GM18502 (cell line): ENCODE measurements at regions not wholly inside any gene's neighbourhood (a gene's known extent, or its start where the extent isn't known, plus 50 kb on each side); places are given as distances from the start of the nearest gene placed in this dataset.
"Not testable (repeated sequence)": the region's sequence is repeated elsewhere in the genome, so short reads cannot be mapped to it uniquely, and the experiment has no call there.

Experiments used
- ATAC-seq: cut with Tn5 transposase; IDR thresholded peaks from one replicate; pipeline ENCODE4 v1.9.1; 2021; ENCODE audit warnings: mild to moderate bottlenecking; ENCODE audit not compliant: unreplicated experiment, poor library complexity

DNA sequence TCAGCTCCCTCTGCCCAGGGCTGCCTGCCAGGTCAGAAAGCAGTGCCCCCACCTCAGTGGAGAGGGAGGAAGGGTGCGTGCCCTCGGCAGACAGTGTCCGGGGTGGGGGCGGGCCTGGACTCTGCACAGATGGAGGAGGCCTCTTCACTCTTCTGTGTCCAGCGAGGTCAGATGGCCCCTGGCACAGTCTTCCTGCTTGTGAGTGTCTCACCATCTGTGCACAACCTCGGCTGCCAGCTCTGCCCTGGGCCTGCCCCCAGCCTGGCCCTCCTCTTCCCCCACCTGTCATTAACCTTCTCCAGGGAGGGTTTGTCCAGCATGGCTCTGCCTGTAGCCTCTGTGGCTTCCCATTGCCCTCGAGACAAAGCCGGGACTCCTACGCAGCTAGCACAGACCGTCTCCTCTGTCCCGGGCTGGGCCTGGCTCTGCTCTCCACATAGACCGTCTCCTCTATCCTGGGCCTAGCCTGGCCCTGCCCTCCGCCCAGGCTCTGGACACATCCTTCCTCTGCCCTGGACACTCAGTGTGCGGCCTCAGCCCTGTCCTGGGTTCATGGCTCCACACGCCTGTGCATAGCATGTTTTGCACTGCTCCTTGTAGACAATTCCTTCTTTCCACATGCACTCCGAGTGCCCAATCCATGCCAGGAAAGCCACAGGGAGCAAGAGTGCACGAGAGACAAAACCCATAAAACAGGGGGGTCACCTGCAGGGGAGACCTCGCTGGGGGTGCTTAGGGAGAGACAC is 138.9 kb upstream of the FOXD4L5 start:
- ATAC-seq: not testable (repeated sequence)

DNA sequence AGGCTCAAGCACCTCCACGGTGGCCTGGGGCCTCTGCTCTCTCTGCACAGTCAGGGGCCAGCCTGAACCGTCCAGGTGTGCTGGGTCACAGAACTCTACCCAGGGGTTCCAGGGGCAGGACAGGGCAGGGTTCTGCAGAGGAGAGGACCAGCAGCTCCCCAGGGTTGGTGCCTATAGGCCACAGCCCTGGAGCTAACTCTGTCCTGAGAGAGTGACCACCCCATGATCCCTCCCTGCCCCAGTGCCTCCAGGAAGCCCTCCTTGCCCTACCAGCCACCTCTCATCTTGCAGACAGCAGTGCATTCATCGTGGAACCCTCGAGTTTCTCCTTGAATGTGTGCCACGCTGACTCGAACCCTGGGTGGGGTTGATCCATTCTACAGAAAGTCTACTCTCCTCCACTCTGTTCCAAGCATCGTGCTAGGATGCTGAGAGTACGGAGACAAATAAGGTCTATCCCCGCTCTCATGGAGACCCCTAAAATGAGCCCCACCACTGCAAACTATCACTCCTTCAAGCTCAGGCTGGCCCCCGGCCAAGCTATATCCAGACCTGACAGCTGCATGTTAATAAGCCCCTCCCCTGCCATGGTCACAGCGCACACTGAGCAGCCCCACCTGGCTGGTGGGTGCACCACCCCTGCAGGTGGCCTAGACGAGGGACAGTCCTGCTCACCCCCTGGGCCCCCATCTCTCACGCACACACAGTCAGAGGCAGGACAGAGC is 138.1 kb upstream of the FOXD4L5 start:
- ATAC-seq: not testable (repeated sequence)

DNA sequence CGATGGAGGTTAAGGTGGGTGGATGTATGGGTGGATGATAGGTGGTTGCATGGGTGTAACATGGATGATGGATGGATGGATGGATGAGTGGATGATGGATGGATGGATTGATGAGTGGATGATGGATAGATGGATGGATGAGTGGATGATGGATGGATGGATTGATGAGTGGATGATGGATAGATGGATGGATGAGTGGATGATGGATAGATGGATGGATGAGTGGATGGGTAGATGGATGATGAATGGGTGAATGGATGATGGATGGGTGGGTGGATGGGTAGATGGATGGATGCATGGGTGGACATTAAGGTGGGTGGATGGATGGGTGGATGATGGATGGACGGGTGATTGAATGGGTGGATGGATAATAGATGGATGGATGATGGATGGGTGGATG is 136.5 kb upstream of the FOXD4L5 start:
- ATAC-seq: not testable (repeated sequence)

DNA sequence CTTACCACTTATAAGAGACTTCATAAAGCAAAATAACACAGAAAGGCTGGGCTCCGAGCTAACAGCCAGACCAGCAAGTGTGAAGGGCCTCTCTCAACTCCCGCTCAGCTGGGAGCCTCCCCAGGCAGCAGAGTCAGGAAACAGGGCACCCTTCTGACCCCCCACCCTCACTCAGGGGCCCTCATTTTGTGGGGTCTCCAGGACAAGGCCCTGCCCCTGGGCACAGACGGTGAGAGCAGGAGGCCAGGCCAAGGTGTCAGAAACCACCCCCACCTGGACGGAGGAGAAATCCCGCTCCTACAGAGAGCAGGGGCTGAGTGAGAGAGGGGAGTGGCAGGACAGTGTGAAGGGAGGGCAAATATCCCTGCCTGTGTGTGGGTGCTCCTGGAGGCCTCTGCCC is 135.8 kb upstream of the FOXD4L5 start:
- no peak for ATAC-seq

DNA sequence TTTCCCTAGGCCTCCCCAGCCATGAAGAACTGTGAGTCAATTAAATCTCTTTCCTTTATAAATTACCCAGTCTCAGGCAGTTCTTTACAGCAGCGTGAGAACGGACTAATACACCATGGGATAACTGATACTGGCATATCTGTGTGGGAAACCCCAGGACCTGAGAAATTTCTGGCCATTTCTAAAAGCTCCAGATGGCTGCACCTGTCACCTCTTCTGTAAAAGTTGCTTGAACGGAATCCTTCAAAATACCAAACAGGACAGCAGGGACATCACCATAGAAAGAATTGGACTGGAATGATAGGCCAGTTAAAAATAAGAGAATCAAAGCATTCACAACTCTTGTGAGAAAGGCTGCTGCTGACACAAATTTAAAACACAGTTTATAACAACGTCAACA is 134.0 kb upstream of the FOXD4L5 start:
- ATAC-seq: not testable (repeated sequence)

DNA sequence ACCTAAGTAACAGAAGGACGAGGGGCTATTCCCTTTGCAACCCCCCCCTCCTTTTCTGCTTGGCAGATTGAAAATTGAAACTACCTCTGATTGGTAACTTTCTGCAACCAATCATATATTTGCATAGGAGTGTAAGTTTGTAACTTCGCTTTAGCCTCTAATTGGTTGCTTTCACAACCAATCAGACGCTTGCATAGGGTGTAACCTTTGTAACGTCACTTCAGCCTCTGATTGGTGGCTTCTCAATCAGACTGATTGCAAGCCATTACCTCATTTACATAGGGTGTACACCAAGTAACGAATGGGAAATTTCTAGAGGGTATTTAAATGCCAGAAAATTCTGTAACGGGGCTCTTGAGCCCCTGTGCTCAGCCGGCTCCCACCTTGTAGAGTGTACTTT is 131.9 kb upstream of the FOXD4L5 start:
- not testable (repeated sequence) for ATAC-seq

DNA sequence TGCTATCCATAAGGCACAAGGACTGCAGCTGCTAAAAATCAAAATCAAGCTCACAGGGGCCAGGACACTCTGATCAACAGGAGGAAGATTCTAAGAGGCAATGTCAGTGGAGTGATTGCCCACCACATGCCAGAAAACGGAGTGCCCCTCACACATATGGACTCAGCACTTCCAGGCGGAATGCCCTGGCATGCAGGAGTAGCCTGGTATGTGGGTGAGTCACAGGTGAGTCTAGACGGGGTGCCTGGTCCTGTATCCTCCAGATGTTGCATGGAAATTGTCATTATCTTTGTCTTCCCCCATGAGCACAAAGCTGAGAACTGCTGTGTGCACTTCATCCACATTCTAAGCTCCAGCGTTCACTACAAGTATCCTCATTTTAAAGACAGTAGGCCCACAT is 129.2 kb upstream of the FOXD4L5 start:
- not testable (repeated sequence) for ATAC-seq

DNA sequence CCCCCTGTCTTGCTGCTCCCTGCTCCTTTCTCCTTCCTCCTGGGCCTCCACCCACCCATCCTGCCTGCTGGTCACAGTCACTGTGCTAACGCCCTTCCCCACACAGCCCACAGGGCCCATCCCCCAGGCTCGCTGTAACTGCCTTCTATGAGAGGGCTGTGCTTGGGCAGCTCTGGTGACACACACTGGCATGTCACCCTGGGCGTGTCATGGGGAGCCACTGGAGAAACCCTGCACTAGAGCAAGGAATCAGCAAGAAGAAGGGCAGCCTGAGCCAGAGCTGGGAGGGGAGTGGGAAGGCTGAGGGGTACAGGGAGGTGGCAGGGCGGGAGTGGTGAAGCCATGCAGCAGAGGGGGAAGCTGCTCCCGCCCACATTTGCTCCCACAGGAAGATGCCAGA is 128.4 kb upstream of the FOXD4L5 start:
- ATAC-seq: not testable (repeated sequence)

DNA sequence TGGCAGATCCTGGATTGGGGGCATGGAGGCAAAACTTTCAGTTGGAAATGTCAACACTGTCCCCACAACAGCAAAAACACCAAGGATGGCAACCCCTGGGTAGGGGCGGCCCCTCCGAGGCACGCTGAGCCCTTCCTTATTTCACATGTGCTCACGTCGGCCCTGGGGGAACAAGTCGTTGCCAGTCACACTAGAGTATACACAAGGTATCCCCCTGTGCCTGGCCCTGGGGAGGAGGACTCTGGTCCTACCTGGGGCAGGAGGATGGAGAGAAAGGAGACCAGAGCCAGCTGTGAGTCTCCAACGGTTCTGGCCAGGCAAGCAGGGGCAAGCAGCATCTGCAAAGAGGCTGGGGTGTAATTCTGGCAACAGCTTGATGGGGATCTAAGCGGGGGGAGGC is 126.9 kb upstream of the FOXD4L5 start:
- ATAC-seq: no peak

DNA sequence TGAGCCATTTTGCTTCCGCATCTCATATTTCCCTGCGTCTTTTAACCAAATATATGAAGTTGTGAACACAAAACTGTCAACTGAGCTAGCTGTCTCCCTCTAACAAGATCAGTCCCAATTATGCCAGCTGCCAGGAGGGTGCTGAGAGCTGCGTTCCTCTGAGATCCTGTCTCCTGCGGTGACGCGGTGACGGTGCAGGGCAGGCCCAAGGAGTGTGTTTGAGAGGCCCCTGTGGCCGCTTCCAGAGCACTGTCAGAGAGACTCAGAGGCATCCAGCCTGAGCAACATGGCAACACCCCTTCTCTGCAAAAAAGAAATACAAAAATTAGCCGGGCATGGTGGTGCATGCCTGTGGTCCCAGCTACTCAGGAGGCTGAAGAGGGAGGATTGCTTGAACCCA is 126.3 kb upstream of the FOXD4L5 start:
- ATAC-seq: no peak

DNA sequence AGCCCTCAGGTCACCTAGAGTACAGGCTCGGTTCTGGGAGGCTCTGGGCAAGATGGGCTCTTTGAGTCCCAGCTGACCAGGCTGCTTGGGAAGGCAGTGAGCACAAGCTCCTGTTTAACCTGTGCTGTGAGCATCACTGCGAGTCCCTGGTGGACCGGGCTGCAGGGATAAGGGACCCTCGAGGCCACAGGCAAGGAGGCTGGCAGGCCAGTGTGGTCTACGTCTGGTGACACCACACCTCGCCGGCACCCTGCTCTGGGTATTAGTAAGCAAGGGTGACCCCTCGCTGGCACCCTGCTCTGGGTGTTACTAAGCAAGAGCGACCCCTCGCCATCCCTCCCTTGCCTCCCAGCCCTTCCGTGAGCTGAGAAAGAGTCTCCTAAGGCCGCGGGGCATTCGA is 125.9 kb upstream of the FOXD4L5 start:
- no peak for ATAC-seq

DNA sequence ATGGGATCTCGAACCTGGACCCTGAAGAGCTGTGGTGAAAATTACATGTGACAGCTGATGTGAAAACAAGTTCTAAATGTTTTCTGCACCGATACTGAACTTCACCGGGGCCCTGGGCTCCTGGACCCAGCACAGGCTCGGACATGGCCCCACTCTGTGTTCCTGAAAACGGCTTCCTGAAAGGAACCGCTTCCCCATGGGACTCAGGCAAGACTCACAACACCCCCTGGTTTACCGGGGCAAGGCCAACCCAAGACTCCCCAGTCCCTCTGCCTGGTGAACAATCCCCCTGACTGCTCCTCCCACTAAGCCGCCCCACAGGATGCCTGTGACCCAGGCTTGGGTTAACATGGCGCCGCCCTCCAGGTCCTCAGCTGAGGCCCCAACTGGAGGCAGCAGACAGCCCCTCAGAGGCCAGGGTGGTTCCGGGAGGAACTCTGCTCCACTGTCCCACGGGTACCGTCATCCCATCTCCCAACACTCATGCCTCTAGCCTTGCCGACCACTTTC is 124.5 kb upstream of the FOXD4L5 start:
- no peak for ATAC-seq

DNA sequence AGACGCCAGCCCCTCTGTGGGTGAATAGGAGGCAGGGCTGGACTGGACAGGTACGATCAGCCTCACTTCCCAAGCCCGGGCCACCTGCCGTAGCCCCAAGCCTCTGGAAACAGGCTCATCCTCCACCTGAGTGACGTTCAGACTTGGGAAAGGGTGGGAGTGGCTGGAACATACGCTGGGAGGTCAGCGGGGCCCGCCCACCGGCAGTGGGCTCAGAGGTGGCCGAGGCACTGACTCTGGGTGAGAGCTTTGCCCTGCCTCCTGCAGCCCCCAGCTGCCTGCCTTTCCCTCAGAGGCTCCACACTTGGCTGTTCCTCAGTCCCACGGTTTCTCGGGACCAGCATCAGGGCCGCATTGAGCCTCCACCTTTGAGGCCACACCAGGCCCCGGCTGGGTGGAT is 123.8 kb upstream of the FOXD4L5 start:
- not testable (repeated sequence) for ATAC-seq

DNA sequence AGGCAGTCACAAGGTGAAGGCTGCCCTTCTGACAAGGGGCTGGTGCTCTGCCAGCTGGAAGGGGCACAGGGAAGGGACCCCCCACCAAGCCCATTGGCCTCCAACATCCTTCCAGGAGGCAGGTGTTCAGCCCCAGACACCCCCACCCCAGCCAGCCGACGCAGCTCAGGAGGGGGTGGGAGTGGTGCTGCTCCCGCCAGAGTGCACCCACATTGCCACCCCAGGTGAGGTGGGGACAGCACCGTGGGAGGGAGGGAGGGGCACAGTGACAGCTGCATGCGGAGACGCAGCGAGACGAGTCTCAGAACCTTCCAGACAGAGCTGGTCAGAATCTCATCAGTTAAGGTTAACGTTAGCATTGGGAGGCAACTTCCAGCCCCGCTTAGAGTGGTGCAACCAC is 121.6 kb upstream of the FOXD4L5 start:
- not testable (repeated sequence) for ATAC-seq

DNA sequence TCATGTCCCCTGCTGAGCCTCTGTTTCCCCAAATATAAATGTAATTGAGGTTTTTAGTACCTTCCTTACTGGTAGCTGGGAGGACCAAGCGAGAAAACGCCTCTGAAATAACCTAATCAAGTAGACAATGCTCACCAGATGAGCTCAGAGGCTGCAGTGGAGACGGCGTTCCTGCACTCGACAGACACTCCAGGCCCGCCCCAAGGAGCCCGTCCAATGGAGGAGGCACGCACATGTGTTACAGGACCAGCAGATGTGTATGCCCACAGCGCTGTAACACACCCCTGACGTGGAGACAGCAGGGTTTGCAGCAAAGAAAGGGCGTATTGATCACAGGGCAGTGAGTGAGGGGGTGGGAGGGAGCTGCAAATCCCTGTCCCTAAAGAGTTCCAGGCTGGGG is 120.8 kb upstream of the FOXD4L5 start:
- ATAC-seq: not testable (repeated sequence)

DNA sequence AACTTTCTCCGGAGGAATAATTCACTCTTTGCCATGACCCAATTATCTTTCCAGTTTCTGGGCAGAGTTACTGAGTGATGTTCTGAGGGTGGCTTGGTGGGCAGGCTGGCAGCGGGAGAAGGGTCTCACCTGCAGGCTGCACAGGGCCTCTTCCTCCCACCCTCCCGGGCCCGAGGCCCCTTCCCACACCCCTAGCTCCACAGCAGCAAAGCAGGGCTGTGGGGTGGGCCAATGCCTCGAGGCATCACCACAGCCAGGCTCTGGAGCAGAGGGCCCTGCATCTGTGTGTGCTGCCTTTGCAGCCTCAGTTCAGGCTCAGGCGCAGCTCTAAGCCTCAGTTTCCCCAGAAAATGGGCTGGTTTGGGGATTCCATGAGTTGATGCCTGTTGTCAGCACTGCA is 120.2 kb upstream of the FOXD4L5 start:
- ATAC-seq: no peak

DNA sequence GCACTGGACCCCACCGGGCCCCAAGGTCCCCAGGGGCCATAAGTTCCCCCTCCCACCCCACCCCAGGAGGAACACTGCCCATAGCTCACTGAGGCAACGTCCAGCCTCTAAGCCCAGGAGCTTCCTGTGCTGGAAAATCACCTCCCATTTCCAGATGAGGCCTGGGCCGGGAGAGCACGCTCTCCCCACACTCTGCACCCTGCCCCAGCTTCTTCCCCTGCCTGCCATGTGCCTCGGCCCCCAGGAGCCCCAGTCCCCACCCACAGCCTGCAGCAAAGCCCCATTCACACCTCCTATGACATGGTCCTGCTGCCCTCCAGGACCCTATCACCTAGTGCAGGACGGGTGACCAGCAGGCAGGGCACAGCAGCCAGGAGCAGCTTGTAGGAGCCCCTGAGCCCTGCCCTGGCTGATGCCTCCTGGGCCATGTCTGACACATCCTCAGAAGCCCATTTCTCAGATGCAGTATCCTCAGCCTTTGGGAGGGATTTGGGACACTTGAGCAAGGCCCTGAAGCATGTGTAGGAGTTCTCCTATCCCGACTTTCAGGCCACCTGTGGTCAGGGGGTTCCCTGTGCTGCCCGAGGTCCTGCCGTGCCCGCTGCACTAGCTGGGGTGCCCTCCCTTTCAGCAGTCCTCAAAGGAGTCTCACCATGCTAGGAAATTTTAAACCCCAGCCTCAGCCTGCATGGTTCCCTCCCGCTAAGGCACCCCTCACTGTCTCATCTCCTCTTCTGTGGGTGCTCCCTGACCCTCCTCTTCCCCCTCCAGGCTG is 119.4 kb upstream of the FOXD4L5 start:
- ATAC-seq: no peak

DNA sequence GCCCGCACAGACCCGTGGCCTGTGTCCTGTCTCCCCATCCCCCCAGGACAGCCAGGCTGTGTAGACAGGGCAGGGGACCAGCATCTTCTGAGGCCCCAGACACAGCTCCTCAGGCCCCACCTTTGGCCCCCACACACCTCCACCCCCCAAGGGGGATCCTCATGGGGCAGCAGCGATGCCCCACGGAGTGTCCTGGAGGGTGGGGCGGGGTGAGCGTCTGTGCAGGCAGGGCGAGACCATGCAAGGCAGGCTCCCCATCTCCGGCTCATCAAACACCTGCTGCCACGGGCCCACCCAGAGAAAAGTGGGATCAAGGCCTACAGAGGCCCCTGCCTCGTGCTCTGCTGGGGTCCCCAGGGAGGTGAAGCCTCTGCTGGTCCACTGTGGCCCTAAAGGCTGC is 118.7 kb upstream of the FOXD4L5 start:
- ATAC-seq: no peak

DNA sequence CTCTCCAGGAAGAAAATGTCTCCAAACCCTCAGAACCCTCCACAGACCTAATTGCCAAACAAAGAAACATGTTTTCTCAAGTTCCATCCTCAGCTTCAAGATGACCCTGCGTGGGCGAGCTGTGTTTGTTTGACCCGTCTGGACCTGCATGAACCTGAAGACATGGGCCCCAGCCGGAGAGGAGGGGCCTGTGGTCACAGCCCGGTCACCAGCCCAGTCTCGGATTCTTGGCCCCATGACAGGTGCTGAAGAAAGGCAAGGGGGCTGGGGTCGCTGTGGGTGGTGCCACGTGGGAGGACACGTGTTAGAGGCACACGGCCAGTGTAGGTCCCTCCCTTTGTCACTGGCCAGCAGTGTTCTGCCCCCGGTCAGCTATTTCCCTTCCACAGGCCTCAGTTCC is 118.1 kb upstream of the FOXD4L5 start:
- not testable (repeated sequence) for ATAC-seq

DNA sequence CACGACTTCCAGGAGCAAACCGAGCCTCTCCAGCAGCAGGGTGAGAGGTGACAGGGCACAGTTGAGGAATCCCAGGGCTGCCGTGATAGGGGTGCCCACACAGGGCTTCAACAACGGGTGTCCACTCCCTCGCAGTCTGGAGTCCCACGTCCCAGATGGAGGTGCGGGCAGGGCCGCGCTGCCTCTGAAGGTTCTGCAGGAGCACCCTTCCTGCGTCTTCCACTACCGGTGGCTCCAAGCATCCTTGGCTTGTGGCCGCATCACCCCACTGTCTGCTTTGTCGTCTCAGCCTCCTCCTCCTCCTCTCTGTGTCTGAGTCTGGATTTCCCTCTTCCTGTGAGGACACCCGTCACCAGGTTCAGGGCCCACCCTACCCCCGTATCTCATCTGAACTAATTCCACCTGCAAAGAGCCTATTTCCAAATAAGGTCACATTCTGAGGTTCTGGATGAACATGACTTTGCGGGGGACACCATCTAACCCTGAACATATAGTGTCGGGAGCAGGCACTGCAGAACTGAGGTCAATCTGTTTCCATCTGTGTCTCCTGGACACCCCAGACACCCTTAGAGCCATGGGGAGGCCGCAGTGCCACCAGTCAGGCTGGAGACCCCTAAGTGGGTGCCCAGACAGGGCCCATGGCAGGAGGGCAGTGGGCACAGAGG is 117.3 kb upstream of the FOXD4L5 start:
- ATAC-seq: not testable (repeated sequence)
